H9 (cell line): ENCODE measurements at regions not wholly inside any gene's neighbourhood (a gene's known extent, or its start where the extent isn't known, plus 50 kb on each side); places are given as distances from the start of the nearest gene placed in this dataset.

ENCODE experiments used
- DNase-seq: peaks from one replicate; pipeline ENCODE4 v3.0.0-alpha.2; 2017
- H2AFZ ChIP-seq: one replicate; pipeline ENCODE4 v1.6.1; 2013; ENCODE audit warnings: mild to moderate bottlenecking, low read length, control low read depth, moderate library complexity
- H2AK5ac ChIP-seq: 2 replicates; pipeline ENCODE4 v1.6.1; 2013; ENCODE audit warnings: low read length, control low read depth, mixed read lengths; ENCODE audit not compliant: insufficient read length
- H2BK120ac ChIP-seq: one replicate; pipeline ENCODE4 v1.6.1; 2013; ENCODE audit warnings: low read depth, mild to moderate bottlenecking, low read length, control low read depth, inconsistent platforms; ENCODE audit not compliant: poor library complexity, severe bottlenecking
- H2BK12ac ChIP-seq: 2 replicates; pipeline ENCODE4 v1.6.1; 2013; ENCODE audit warnings: low read length, control low read depth, mixed read lengths, low read depth; ENCODE audit not compliant: insufficient read length
- H2BK15ac ChIP-seq: 2 replicates; pipeline ENCODE4 v1.6.1; 2013; ENCODE audit warnings: low read depth, low read length, control low read depth
- H2BK20ac ChIP-seq: one replicate; pipeline ENCODE4 v1.6.1; 2013; ENCODE audit warnings: low read depth, mild to moderate bottlenecking, low read length, control low read depth, inconsistent platforms; ENCODE audit not compliant: poor library complexity, severe bottlenecking
- H2BK5ac ChIP-seq: 2 replicates; pipeline ENCODE4 v1.6.1; 2013; ENCODE audit warnings: low read length, control low read depth, mixed read lengths; ENCODE audit not compliant: insufficient read length
- H3K14ac ChIP-seq: 2 replicates; pipeline ENCODE4 v1.6.1; 2013; ENCODE audit warnings: low read length, control low read depth; ENCODE audit not compliant: insufficient read depth
- H3K18ac ChIP-seq: 2 replicates; pipeline ENCODE4 v1.6.1; 2013; ENCODE audit warnings: low read depth, mild to moderate bottlenecking, mixed read lengths, low read length, control low read depth; ENCODE audit not compliant: insufficient read length
- H3K23ac ChIP-seq: 2 replicates; pipeline ENCODE4 v1.6.1; 2013; ENCODE audit warnings: low read length, control low read depth, mixed read lengths, low read depth; ENCODE audit not compliant: insufficient read length
- H3K23me2 ChIP-seq: 2 replicates; pipeline ENCODE4 v1.6.1; 2013; ENCODE audit warnings: low read depth, mild to moderate bottlenecking, mixed read lengths, low read length, control low read depth; ENCODE audit not compliant: insufficient read length, poor library complexity, severe bottlenecking
- H3K27ac ChIP-seq: 2 replicates; pipeline ENCODE4 v1.5.1; 2013; ENCODE audit warnings: low read length, control low read depth, mixed read lengths, low read depth; ENCODE audit not compliant: insufficient read length
- H3K27me3 ChIP-seq: 2 replicates; pipeline ENCODE4 v1.6.1; 2013; ENCODE audit warnings: low read length, control low read depth, inconsistent platforms; ENCODE audit not compliant: insufficient read depth
- H3K4ac ChIP-seq: 2 replicates; pipeline ENCODE4 v1.6.1; 2013; ENCODE audit warnings: low read depth, mild to moderate bottlenecking, control low read depth, inconsistent platforms, low read length, moderate library complexity
- H3K4me1 ChIP-seq: 2 replicates; pipeline ENCODE4 v1.6.1; 2013; ENCODE audit warnings: low read length, control low read depth, inconsistent platforms; ENCODE audit not compliant: insufficient read depth
- H3K4me2 ChIP-seq: 2 replicates; pipeline ENCODE4 v1.6.1; 2013; ENCODE audit warnings: low read length, control low read depth, mixed read lengths; ENCODE audit not compliant: insufficient read length, insufficient read depth
- H3K56ac ChIP-seq: 2 replicates; pipeline ENCODE4 v1.6.1; 2013; ENCODE audit warnings: low read depth, mild to moderate bottlenecking, mixed read lengths, low read length, control low read depth; ENCODE audit not compliant: insufficient read length
- H3K79me1 ChIP-seq: 2 replicates; pipeline ENCODE4 v1.6.1; 2013; ENCODE audit warnings: low read depth, mild to moderate bottlenecking, moderate library complexity, low read length, control low read depth, inconsistent platforms; ENCODE audit not compliant: insufficient read depth, poor library complexity, severe bottlenecking
- H3K79me2 ChIP-seq: 2 replicates; pipeline ENCODE4 v1.6.1; 2013; ENCODE audit warnings: low read length, control low read depth, inconsistent platforms; ENCODE audit not compliant: insufficient read depth
- H3K9ac ChIP-seq: 2 replicates; pipeline ENCODE4 v1.6.1; 2013; ENCODE audit warnings: low read length, control low read depth, mixed read lengths; ENCODE audit not compliant: insufficient read length; ENCODE audit errors: extremely low read depth
- H3K9me3 ChIP-seq: one replicate; pipeline ENCODE4 v1.6.1; 2013; ENCODE audit warnings: low read depth, low read length, inconsistent platforms; ENCODE audit not compliant: control insufficient read depth
- H3T11ph ChIP-seq: one replicate; pipeline ENCODE4 v1.6.1; 2013; ENCODE audit warnings: mild to moderate bottlenecking, low read length, control low read depth, inconsistent platforms
- H4K20me1 ChIP-seq: one replicate; pipeline ENCODE4 v1.6.1; 2013; ENCODE audit not compliant: control insufficient read depth, insufficient read length, insufficient read depth
- H4K5ac ChIP-seq: 2 replicates; pipeline ENCODE4 v1.6.1; 2013; ENCODE audit warnings: low read depth, mild to moderate bottlenecking, mixed read lengths, low read length, control low read depth; ENCODE audit not compliant: insufficient read length
- H4K8ac ChIP-seq: replicated peaks from 2 replicates; pipeline ENCODE4 v1.6.1; 2013; ENCODE audit warnings: low read length, control low read depth, mixed read lengths, low read depth; ENCODE audit not compliant: insufficient read length
- H4K91ac ChIP-seq: 2 replicates; pipeline ENCODE4 v1.6.1; 2013; ENCODE audit warnings: low read depth, mild to moderate bottlenecking, moderate library complexity, mixed read lengths, low read length, control low read depth; ENCODE audit not compliant: insufficient read length
- H3K27ac Mint-ChIP-seq, 3 experiments: 2 replicates in 2 of 3; 3 replicates in 1 of 3; pipeline ENCODE4 v1.8.0; 2020 to 2021; ENCODE audit warnings: mixed read lengths in 3 of 3, mild to moderate bottlenecking in 1 of 3, moderate library complexity in 1 of 3
- H3K27me3 Mint-ChIP-seq: 2 replicates; pipeline ENCODE4 v1.8.0; 2021; ENCODE audit warnings: low read depth, mild to moderate bottlenecking, moderate library complexity, mixed read lengths
- H3K36me3 Mint-ChIP-seq, 3 experiments: 2 replicates in 2 of 3; 3 replicates in 1 of 3; pipeline ENCODE4 v1.8.0; 2020 to 2021; ENCODE audit warnings: low read depth in 3 of 3, mixed read lengths in 3 of 3; ENCODE audit not compliant: insufficient read depth in 1 of 3
- H3K4me1 Mint-ChIP-seq, 2 experiments: 2 replicates each; pipeline ENCODE4 v1.8.0; 2020; ENCODE audit warnings: mixed read lengths in 2 of 2
- H3K4me3 Mint-ChIP-seq, 2 experiments: 2 replicates in 1 of 2; 3 replicates in 1 of 2; pipeline ENCODE4 v1.8.0; 2020 to 2021; ENCODE audit warnings: mild to moderate bottlenecking in 2 of 2, mixed read lengths in 2 of 2, moderate library complexity in 1 of 2
- H3K9me3 Mint-ChIP-seq, 2 experiments: 2 replicates in 1 of 2; 3 replicates in 1 of 2; pipeline ENCODE4 v1.8.0; 2020; ENCODE audit warnings: mild to moderate bottlenecking in 2 of 2, mixed read lengths in 2 of 2, moderate library complexity in 1 of 2
- CTCF ChIP-seq: fragments of 200-600 bp; sonication (generic); conservative IDR thresholded peaks from 3 replicates; pipeline ENCODE4 v1.8.0; 2021; ENCODE audit warnings: antibody characterized with exemption, mild to moderate bottlenecking
- WGBS: extraction: QIAGEN DNeasy Blood & Tissue Kit; methylation state at CpG from one replicate; pipeline ENCODE4 v1.1.7; 2013; ENCODE audit warnings: missing lambda C conversion rate, low lambda C conversion rate, mixed read lengths; ENCODE audit not compliant: insufficient read length; ENCODE audit errors: extremely low coverage; 5-methylcytosine and 5-hydroxymethylcytosine counted together

- no peaks in the 10 kb centered on the region for H3K79me2 ChIP-seq
- no peak overlapping the region for H4K5ac ChIP-seq
- H3K23ac ChIP-seq: no peak overlapping the region
- WGBS: no CpG with 5 or more reads among the region's 7 CpGs
- no peak overlapping the region for H3K56ac ChIP-seq
- H3K4ac ChIP-seq: no peak overlapping the region
- no peak for DNase-seq
- no peak overlapping the region for H2BK15ac ChIP-seq
- no peak overlapping the region for H3K4me2 ChIP-seq
- H3K9me3 ChIP-seq: no peaks in the 10 kb centered on the region
- no peaks in the 10 kb centered on the region for H3K27me3 ChIP-seq
- Mint-ChIP-seq H3K4me1 (peaks cover 15 to 24% of the 10 kb centered on the region in 2 experiments), H3K36me3 (no peaks in the 10 kb centered on the region), H3K4me3 (no peak overlapping the region), H3K27ac (no peak overlapping the region), H3K27me3 (no peaks in the 10 kb centered on the region), H3K9me3 (no peaks in the 10 kb centered on the region)
- H3K9ac ChIP-seq: no peak overlapping the region
- H2BK12ac ChIP-seq: peak overlapping the region; percentile 79
- H3K14ac ChIP-seq: peak overlapping the region; percentile 66; the same call in 1 of the 2 replicates
- no peak overlapping the region for H2BK120ac ChIP-seq
- H2AFZ ChIP-seq: no peak overlapping the region
- no peak overlapping the region for H4K91ac ChIP-seq
- no peak overlapping the region for H3K27ac ChIP-seq
- H2BK20ac ChIP-seq: no peak overlapping the region
- no peak overlapping the region for H2AK5ac ChIP-seq
- H3K23me2 ChIP-seq: no peaks in the 10 kb centered on the region
- H2BK5ac ChIP-seq: no peak overlapping the region
- no peak overlapping the region for H3T11ph ChIP-seq
- TF ChIP-seq CTCF: no peak
- H3K18ac ChIP-seq: no peak overlapping the region
- no peak overlapping the region for H4K8ac ChIP-seq
- H3K79me1 ChIP-seq: no peaks in the 10 kb centered on the region
- H4K20me1 ChIP-seq: no peaks in the 10 kb centered on the region
- peaks cover 8% of the 10 kb centered on the region for H3K4me1 ChIP-seq
These were observed 291.2 kb upstream of the STXBP5 start for GRCh38 chr6:146912730-146913685.
